ENCODE measurements at regions not wholly inside any gene's neighbourhood (a gene's known extent, or its start where the extent isn't known, plus 50 kb on each side); places are given as distances from the start of the nearest gene placed in this dataset.

GRCh38 chr13:105991131-105991530, 544.3 kb downstream of the EFNB2 start:
- TF ChIP-seq, protein P1, sequence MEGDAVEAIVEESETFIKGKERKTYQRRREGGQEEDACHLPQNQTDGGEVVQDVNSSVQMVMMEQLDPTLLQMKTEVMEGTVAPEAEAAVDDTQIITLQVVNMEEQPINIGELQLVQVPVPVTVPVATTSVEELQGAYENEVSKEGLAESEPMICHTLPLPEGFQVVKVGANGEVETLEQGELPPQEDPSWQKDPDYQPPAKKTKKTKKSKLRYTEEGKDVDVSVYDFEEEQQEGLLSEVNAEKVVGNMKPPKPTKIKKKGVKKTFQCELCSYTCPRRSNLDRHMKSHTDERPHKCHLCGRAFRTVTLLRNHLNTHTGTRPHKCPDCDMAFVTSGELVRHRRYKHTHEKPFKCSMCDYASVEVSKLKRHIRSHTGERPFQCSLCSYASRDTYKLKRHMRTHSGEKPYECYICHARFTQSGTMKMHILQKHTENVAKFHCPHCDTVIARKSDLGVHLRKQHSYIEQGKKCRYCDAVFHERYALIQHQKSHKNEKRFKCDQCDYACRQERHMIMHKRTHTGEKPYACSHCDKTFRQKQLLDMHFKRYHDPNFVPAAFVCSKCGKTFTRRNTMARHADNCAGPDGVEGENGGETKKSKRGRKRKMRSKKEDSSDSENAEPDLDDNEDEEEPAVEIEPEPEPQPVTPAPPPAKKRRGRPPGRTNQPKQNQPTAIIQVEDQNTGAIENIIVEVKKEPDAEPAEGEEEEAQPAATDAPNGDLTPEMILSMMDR (conservative IDR thresholded peaks at IDR 0.05; ENCODE audit: low read depth, low read length): no peak
- TF ChIP-seq EZH2phosphoT487 (IDR thresholded peaks at IDR 0.05; ENCODE audit: borderline replicate concordance, low read length): no peak
